PC-3 (cell line): ENCODE measurements at regions not wholly inside any gene's neighbourhood (a gene's known extent, or its start where the extent isn't known, plus 50 kb on each side); places are given as distances from the start of the nearest gene placed in this dataset.
A peak's percentile ranks its signal among the peaks of the same experiment; 100 is the strongest.

Experiments used
- ATAC-seq: fragments of 200-7000 bp; cut with Tn5 transposase; 2 replicates; pipeline ENCODE4 v1.9.1; 2020; ENCODE audit warnings: mild to moderate bottlenecking, moderate library complexity
- BruUV-seq: library from RNA; stranded (reverse); fragments of 400-500 nt; replicated peaks from 2 replicates; lab custom pipeline; 2021; lab: Mats Ljungman, UMichigan
- CTCF ChIA-PET: fragments of 300-600 bp; sonication (Branson Sonifier 250); formaldehyde crosslinking; loops from one replicate; lab custom pipeline; 2022; ENCODE audit warnings: antibody characterized with exemption; lab: Charles Lee
- POLR2A ChIA-PET: fragments of 300-600 bp; sonication (Branson Sonifier 250); formaldehyde crosslinking; loops from one replicate; lab custom pipeline; 2022; ENCODE audit warnings: antibody characterized with exemption; ENCODE audit not compliant: unreplicated experiment; lab: Charles Lee
- DNase-seq: peaks from one replicate; pipeline ENCODE4 v3.0.0-alpha.2; 2015
- H2AFZ ChIP-seq: fragments of 300-600 bp; sonication (generic); 2 replicates; pipeline ENCODE4 v1.6.0; 2016; ENCODE audit warnings: antibody characterized with exemption, low read length
- H3F3A ChIP-seq: fragments of 300-600 bp; sonication (generic); one replicate; pipeline ENCODE4 v1.6.0; 2017; ENCODE audit warnings: antibody characterized with exemption, low read length, control low read depth, mild to moderate bottlenecking; ENCODE audit not compliant: unreplicated experiment
- H3K27ac ChIP-seq: fragments of 300-600 bp; sonication (generic); 2 replicates; pipeline ENCODE4 v1.5.1; 2016; ENCODE audit warnings: mild to moderate bottlenecking, low read length
- H3K27me3 ChIP-seq: fragments of 300-600 bp; sonication (generic); 2 replicates; pipeline ENCODE4 v1.6.1; 2016; ENCODE audit warnings: low read length, mixed read lengths
- H3K36me3 ChIP-seq: fragments of 300-600 bp; sonication (generic); 2 replicates; pipeline ENCODE4 v1.6.1; 2016; ENCODE audit warnings: low read depth, mixed run types, low read length, mixed read lengths
- H3K4me1 ChIP-seq: fragments of 300-600 bp; sonication (generic); 2 replicates; pipeline ENCODE4 v1.5.1; 2016; ENCODE audit warnings: low read length; ENCODE audit not compliant: insufficient read depth
- H3K4me2 ChIP-seq: fragments of 300-600 bp; sonication (generic); 2 replicates; pipeline ENCODE4 v1.6.0; 2016; ENCODE audit warnings: low read length
- H3K4me3 ChIP-seq: fragments of 300-600 bp; sonication (generic); 2 replicates; pipeline ENCODE4 v1.5.1; 2016; ENCODE audit warnings: mild to moderate bottlenecking, low read length, mixed read lengths
- H3K79me2 ChIP-seq: fragments of 300-600 bp; sonication (generic); 2 replicates; pipeline ENCODE4 v1.6.1; 2017; ENCODE audit warnings: low read length, mixed read lengths
- H3K9ac ChIP-seq: fragments of 300-600 bp; sonication (generic); 2 replicates; pipeline ENCODE4 v1.6.0; 2016; ENCODE audit warnings: mild to moderate bottlenecking, low read length
- H3K9me2 ChIP-seq: fragments of 300-600 bp; sonication (generic); replicated peaks from 2 replicates; pipeline ENCODE4 v1.6.1; 2016; ENCODE audit warnings: mixed run types, low read length, mixed read lengths
- H3K9me3 ChIP-seq: fragments of 300-600 bp; sonication (generic); 2 replicates; pipeline ENCODE4 v1.6.1; 2016; ENCODE audit warnings: low read length, mixed read lengths
- H4K20me1 ChIP-seq: fragments of 300-600 bp; sonication (generic); 2 replicates; pipeline ENCODE4 v1.6.1; 2016; ENCODE audit warnings: low read length, mixed read lengths
- EZH2 ChIP-seq: fragments of 300-600 bp; sonication (generic); IDR thresholded peaks from one replicate; pipeline ENCODE4 v1.6.1; 2017; ENCODE audit warnings: antibody characterized with exemption, mild to moderate bottlenecking, low read length; ENCODE audit not compliant: unreplicated experiment
- EZH2phosphoT487 ChIP-seq: fragments of 300-600 bp; sonication (generic); IDR thresholded peaks from 2 replicates; pipeline ENCODE4 v1.6.1; 2018; ENCODE audit warnings: mild to moderate bottlenecking, antibody characterized with exemption, low read length, borderline replicate concordance
- intact Hi-C: fragments of 100-400 bp; cut with micrococcal nuclease; formaldehyde crosslinking; loops from 2 replicates; pipeline ENCODE4 v1.9.0; 2023
- TF ChIP-seq, protein P1 (sequence below): fragments of 300-600 bp; sonication (generic); conservative IDR thresholded peaks from 2 replicates; pipeline ENCODE4 v1.5.1; 2017; ENCODE audit warnings: antibody characterized with exemption, low read depth, mild to moderate bottlenecking, low read length

- Histone ChIP-seq H3K9me3 (no peaks in the 10 kb centered on the region), H3K27ac (no peak overlapping the region), H3K27me3 (no peaks in the 10 kb centered on the region), H2AFZ (no peak overlapping the region), H3K4me1 (no peaks in the 10 kb centered on the region), H4K20me1 (no peaks in the 10 kb centered on the region), H3K36me3 (no peaks in the 10 kb centered on the region), H3K9me2 (no peaks in the 10 kb centered on the region), H3K79me2 (no peaks in the 10 kb centered on the region), H3F3A (no peaks in the 10 kb centered on the region), H3K4me2 (no peak overlapping the region), H3K9ac (no peak overlapping the region), H3K4me3 (no peak overlapping the region)
- ATAC-seq (no peak), DNase-seq (no peak)
- no peak for TF ChIP-seq EZH2phosphoT487
- TF ChIP-seq, protein P1, sequence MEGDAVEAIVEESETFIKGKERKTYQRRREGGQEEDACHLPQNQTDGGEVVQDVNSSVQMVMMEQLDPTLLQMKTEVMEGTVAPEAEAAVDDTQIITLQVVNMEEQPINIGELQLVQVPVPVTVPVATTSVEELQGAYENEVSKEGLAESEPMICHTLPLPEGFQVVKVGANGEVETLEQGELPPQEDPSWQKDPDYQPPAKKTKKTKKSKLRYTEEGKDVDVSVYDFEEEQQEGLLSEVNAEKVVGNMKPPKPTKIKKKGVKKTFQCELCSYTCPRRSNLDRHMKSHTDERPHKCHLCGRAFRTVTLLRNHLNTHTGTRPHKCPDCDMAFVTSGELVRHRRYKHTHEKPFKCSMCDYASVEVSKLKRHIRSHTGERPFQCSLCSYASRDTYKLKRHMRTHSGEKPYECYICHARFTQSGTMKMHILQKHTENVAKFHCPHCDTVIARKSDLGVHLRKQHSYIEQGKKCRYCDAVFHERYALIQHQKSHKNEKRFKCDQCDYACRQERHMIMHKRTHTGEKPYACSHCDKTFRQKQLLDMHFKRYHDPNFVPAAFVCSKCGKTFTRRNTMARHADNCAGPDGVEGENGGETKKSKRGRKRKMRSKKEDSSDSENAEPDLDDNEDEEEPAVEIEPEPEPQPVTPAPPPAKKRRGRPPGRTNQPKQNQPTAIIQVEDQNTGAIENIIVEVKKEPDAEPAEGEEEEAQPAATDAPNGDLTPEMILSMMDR, result no peak
- no peak for TF ChIP-seq EZH2
- no TSS peak for BruUV-seq
- POLR2A ChIA-PET, result no interaction called here
- intact Hi-C loops, result no loop called here
- CTCF ChIA-PET, result no interaction called here
These were observed 138.9 kb upstream of the STX18 start for GRCh38 chr4:4680758-4681157.

- H3K9me3 ChIP-seq, result no peaks in the 10 kb centered on the region
- ATAC-seq, result no peak
- H3K4me1 ChIP-seq, result no peaks in the 10 kb centered on the region
- H3K27me3 ChIP-seq, result no peaks in the 10 kb centered on the region
- no peaks in the 10 kb centered on the region for H3K79me2 ChIP-seq
- H3K9me2 ChIP-seq, result no peaks in the 10 kb centered on the region
- no peak overlapping the region for H3K4me2 ChIP-seq
- H4K20me1 ChIP-seq, result no peaks in the 10 kb centered on the region
- no peaks in the 10 kb centered on the region for H3K36me3 ChIP-seq
- no peak for TF ChIP-seq EZH2phosphoT487
- TF ChIP-seq, protein P1, result no peak
- TF ChIP-seq EZH2, result no peak
- DNase-seq, result no peak
- no peak overlapping the region for H3K27ac ChIP-seq
- H2AFZ ChIP-seq, result no peak overlapping the region
- no peak overlapping the region for H3K4me3 ChIP-seq
- CTCF ChIA-PET, result no interaction called here
- no peak overlapping the region for H3K9ac ChIP-seq
- BruUV-seq, result no TSS peak
- H3F3A ChIP-seq, result no peaks in the 10 kb centered on the region
- POLR2A ChIA-PET, result no interaction called here
- intact Hi-C loops, result no loop called here
These were observed 138.4 kb upstream of the STX18 start for GRCh38 chr4:4680243-4680642.

- Histone ChIP-seq H3K27ac (no peak overlapping the region), H3K79me2 (no peaks in the 10 kb centered on the region), H3K36me3 (no peaks in the 10 kb centered on the region), H3K27me3 (no peaks in the 10 kb centered on the region), H3K4me3 (no peak overlapping the region), H2AFZ (no peak overlapping the region), H3K9ac (no peak overlapping the region), H4K20me1 (no peaks in the 10 kb centered on the region), H3K9me2 (no peaks in the 10 kb centered on the region), H3F3A (no peaks in the 10 kb centered on the region), H3K9me3 (no peaks in the 10 kb centered on the region), H3K4me1 (no peaks in the 10 kb centered on the region), H3K4me2 (no peak overlapping the region)
- ATAC-seq, result no peak
- CTCF ChIA-PET, result no interaction called here
- intact Hi-C loops, result no loop called here
- POLR2A ChIA-PET, result no interaction called here
- TF ChIP-seq, protein P1, result peak; percentile 40
- TF ChIP-seq EZH2 (no peak), EZH2phosphoT487 (no peak)
- DNase-seq, result no peak
- no TSS peak for BruUV-seq
These were observed 136.0 kb upstream of the STX18 start for GRCh38 chr4:4677556-4678522.
